K562 (cell line): ENCODE measurements at regions not wholly inside any gene's neighbourhood (a gene's known extent, or its start where the extent isn't known, plus 50 kb on each side); places are given as distances from the start of the nearest gene placed in this dataset.
"Not testable (repeated sequence)": the region's sequence is repeated elsewhere in the genome, so short reads cannot be mapped to it uniquely, and the experiment has no call there.

Experiments used
- ATAC-seq: fragments of 200-7000 bp; cut with Tn5 transposase; 3 replicates; pipeline ENCODE4 v1.9.1; 2020; ENCODE audit warnings: moderate library complexity
- BruUV-seq: library from RNA; stranded (reverse); fragments of 400-500 nt; replicated peaks from 2 replicates; lab custom pipeline; 2021; lab: Mats Ljungman, UMichigan
- CTCF ChIA-PET: fragments of 300-600 bp; formaldehyde crosslinking; extraction: SDS; loops from one replicate; lab custom pipeline; 2021; ENCODE audit warnings: low intra/inter-chr PET ratio; lab: Yijun Ruan, JAX
- POLR2A ChIA-PET: fragments of 300-600, 350-650 bp; sonication (Branson Sonifier 250); formaldehyde crosslinking; extraction: SDS; loops from one replicate; lab custom pipeline; 2021; ENCODE audit warnings: antibody characterized with exemption, inconsistent platforms; lab: Yijun Ruan, JAX
- DNase-seq, 4 experiments: peaks; one replicate each; pipeline versions ENCODE4 v3.0.0 to v3.0.0-alpha.2; 2011 to 2018; ENCODE audit warnings: low spot score in 3 of 4, mixed read lengths in 3 of 4; ENCODE audit errors: extremely low read depth in 1 of 4
- FAIRE-seq: peaks from 2 replicates; lab custom pipeline; 2011; peaks lifted over from hg19 to GRCh38; lab: Jason Lieb, UNC
- H2AFZ ChIP-seq: 2 replicates; pipeline ENCODE4 v1.6.0; 2011; ENCODE audit warnings: low read depth, low read length, control low read depth, inconsistent platforms
- H3K27ac ChIP-seq: fragments of 200-600 bp; 3 replicates; pipeline ENCODE4 v1.8.0; 2011; ENCODE audit warnings: low read depth, mild to moderate bottlenecking, control low read depth, inconsistent platforms, low read length, moderate library complexity, mixed read lengths; ENCODE audit errors: extremely low read depth
- H3K27me3 ChIP-seq, 2 experiments: fragments of 300-600 bp in 1 of 2; 2 replicates in 1 of 2; 3 replicates in 1 of 2; pipeline versions ENCODE4 v1.6.0 to v1.8.0; 2011; ENCODE audit warnings: inconsistent platforms in 2 of 2, low read length in 2 of 2, mild to moderate bottlenecking in 1 of 2, mixed read lengths in 1 of 2, moderate library complexity in 1 of 2; ENCODE audit not compliant: control insufficient read depth in 2 of 2, insufficient read depth in 2 of 2
- H3K36me3 ChIP-seq: fragments of 300-600 bp; 3 replicates; pipeline ENCODE4 v1.8.0; 2011; ENCODE audit warnings: mild to moderate bottlenecking, low read length, inconsistent platforms; ENCODE audit not compliant: control insufficient read depth, insufficient read depth
- H3K4me1 ChIP-seq, 2 experiments: fragments of 200-600 bp in 1 of 2; replicated peaks in 1 of 2; 2 replicates in 1 of 2; 3 replicates in 1 of 2; pipeline versions ENCODE4 v1.5.1 to v1.8.0; 2011; ENCODE audit warnings: inconsistent platforms in 2 of 2, low read length in 2 of 2, mild to moderate bottlenecking in 1 of 2, mixed read lengths in 1 of 2, moderate library complexity in 1 of 2; ENCODE audit not compliant: control insufficient read depth in 2 of 2, insufficient read depth in 2 of 2
- H3K4me2 ChIP-seq: 2 replicates; pipeline ENCODE4 v1.6.1; 2011; ENCODE audit warnings: low read length, control low read depth, inconsistent platforms, mixed read lengths; ENCODE audit not compliant: insufficient read depth
- H3K4me3 ChIP-seq: fragments of 200-600 bp; sonication (generic), shearing (Covaris generic); 2 replicates; pipeline ENCODE4 v1.5.1; 2016; ENCODE audit warnings: control low read depth, inconsistent platforms
- H3K79me2 ChIP-seq: fragments of 200-600 bp; 3 replicates; pipeline ENCODE4 v1.8.0; 2011; ENCODE audit warnings: low read length, inconsistent platforms; ENCODE audit not compliant: control insufficient read depth, insufficient read depth
- H3K9ac ChIP-seq, 2 experiments: 2 replicates each; pipeline versions ENCODE4 v1.6.0 to v1.6.1; 2011; ENCODE audit warnings: low read depth in 2 of 2, low read length in 2 of 2, control low read depth in 1 of 2, inconsistent platforms in 1 of 2, mild to moderate bottlenecking in 1 of 2, mixed read lengths in 1 of 2; ENCODE audit not compliant: insufficient read depth in 1 of 2
- H3K9me1 ChIP-seq: one replicate; pipeline ENCODE4 v1.6.0; 2011; ENCODE audit warnings: inconsistent platforms, mild to moderate bottlenecking, low read length, moderate library complexity; ENCODE audit not compliant: control insufficient read depth, insufficient read depth
- H3K9me3 ChIP-seq: replicated peaks from 2 replicates; pipeline ENCODE4 v1.5.1; 2011; ENCODE audit warnings: low read depth, low read length, inconsistent platforms; ENCODE audit not compliant: control insufficient read depth, insufficient read depth
- H4K20me1 ChIP-seq: replicated peaks from 2 replicates; pipeline ENCODE4 v1.6.1; 2011; ENCODE audit warnings: low read length, inconsistent platforms, mixed read lengths; ENCODE audit not compliant: control insufficient read depth, insufficient read depth
- CTBP1 ChIP-seq: fragments of 450-650 bp; IDR thresholded peaks from 2 replicates; pipeline ENCODE4 v1.6.1; 2016; ENCODE audit warnings: borderline replicate concordance
- FOSL1 ChIP-seq: fragments of 200-800 bp; sonication (Bioruptor generic); conservative IDR thresholded peaks from 2 replicates; pipeline ENCODE4 v1.6.1; 2016; ENCODE audit warnings: missing genetic modification characterization, missing compliant biosample characterization
- KLF1 ChIP-seq: fragments of 450-650 bp; IDR thresholded peaks from 2 replicates; pipeline ENCODE4 v1.6.1; 2016; ENCODE audit warnings: missing genetic modification characterization, missing compliant biosample characterization
- L3MBTL2 ChIP-seq: fragments of 450-650 bp; IDR thresholded peaks from 2 replicates; pipeline ENCODE4 v1.6.1; 2016; ENCODE audit warnings: mild to moderate bottlenecking, moderate library complexity
- MXD1 ChIP-seq: fragments of 250-450 bp; sonication (Bioruptor Pico); IDR thresholded peaks from 2 replicates; pipeline ENCODE4 v1.8.0; 2021; ENCODE audit warnings: borderline replicate concordance, mild to moderate bottlenecking, moderate library complexity; ENCODE audit not compliant: poor library complexity, severe bottlenecking
- SRSF3 ChIP-seq: fragments of 200-400 bp; formaldehyde crosslinking; IDR thresholded peaks from 2 replicates; pipeline ENCODE4 v1.6.1; 2016; ENCODE audit warnings: mild to moderate bottlenecking, low read length, moderate library complexity; ENCODE audit not compliant: insufficient read depth
- ZBTB11 ChIP-seq, 3 experiments: fragments of 200-800 bp in 1 of 3; fragments of 250-450 bp in 1 of 3; fragments of 450-650 bp in 1 of 3; sonication (Bioruptor Pico) in 1 of 3; sonication (Bioruptor generic) in 1 of 3; formaldehyde crosslinking in 1 of 3; IDR thresholded peaks; 2 replicates each; pipeline versions ENCODE4 v1.6.1 to v1.8.0; 2016 to 2022; ENCODE audit warnings: mild to moderate bottlenecking in 2 of 3, missing genetic modification characterization in 2 of 3, missing compliant biosample characterization in 1 of 3, moderate library complexity in 1 of 3
- ZFP36 ChIP-seq: fragments of 150-350 bp; IDR thresholded peaks from 2 replicates; pipeline ENCODE4 v1.6.1; 2018; ENCODE audit warnings: low read length, low read depth; ENCODE audit not compliant: partially characterized antibody
- ZNF24 ChIP-seq: fragments of 450-650 bp; IDR thresholded peaks from 2 replicates; pipeline ENCODE4 v1.6.1; 2016
- WGBS: fragments of 100-300 bp; shearing (Covaris generic); methylation state at CpG from one replicate; pipeline ENCODE4 v1.1.6; 2016; ENCODE audit warnings: low coverage, mixed read lengths; ENCODE audit not compliant: insufficient coverage; ENCODE audit errors: missing lambda C conversion rate; 5-methylcytosine and 5-hydroxymethylcytosine counted together
- in situ Hi-C: fragments of 300-500 bp; cut with MboI; formaldehyde crosslinking; loops from 4 replicates; pipeline ENCODE4 v1.15.0; 2018; ENCODE audit warnings: inconsistent platforms, mixed read lengths
- intact Hi-C: fragments of 100-400 bp; cut with micrococcal nuclease; formaldehyde crosslinking; loops from 2 replicates; pipeline ENCODE4 v1.14.2; 2022

DNA sequence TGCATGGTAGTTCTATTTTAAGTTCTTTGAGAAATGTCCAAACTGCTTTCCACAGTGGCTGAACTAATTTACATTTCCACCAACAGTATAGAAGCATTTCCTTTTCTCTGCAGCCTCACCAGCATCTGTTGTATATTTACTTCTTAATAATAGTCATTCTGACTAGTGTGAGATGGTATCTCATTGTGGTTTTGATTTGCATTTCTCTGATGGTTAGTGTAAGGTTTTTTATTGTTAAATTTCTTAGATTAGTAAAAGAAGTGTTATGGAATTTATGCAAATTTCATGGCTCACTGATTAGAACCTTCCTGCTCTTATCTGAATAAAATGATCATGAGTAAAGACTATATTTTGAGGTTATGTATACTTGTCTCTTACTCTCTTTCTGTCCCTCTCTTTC is 134.8 kb upstream of the ENPEP start:
- POLR2A ChIA-PET, H3K27ac ChIP-seq, in situ Hi-C loops, FAIRE-seq, H3K79me2 ChIP-seq, BruUV-seq, H3K9ac ChIP-seq, H3K9me3 ChIP-seq, H3K4me2 ChIP-seq, H3K4me1 ChIP-seq, H2AFZ ChIP-seq, CTCF ChIA-PET, ATAC-seq, H3K27me3 ChIP-seq, H4K20me1 ChIP-seq, DNase-seq, H3K36me3 ChIP-seq, H3K4me3 ChIP-seq, H3K9me1 ChIP-seq: not testable (repeated sequence)
- intact Hi-C loops = loop anchor here (10.0 kb wide), 1 partner anchor 336 kb away; no protein-coding TSS in a partner anchor

- Histone ChIP-seq H3K27ac (no peak overlapping the region), H3K9me3 (no peaks in the 10 kb centered on the region), H3K79me2 (no peaks in the 10 kb centered on the region), H3K4me1 (no peaks in the 10 kb centered on the region), H3K9me1 (no peaks in the 10 kb centered on the region), H3K27me3 (no peaks in the 10 kb centered on the region), H3K4me3 (no peak overlapping the region), H3K36me3 (no peaks in the 10 kb centered on the region), H4K20me1 (no peaks in the 10 kb centered on the region), H2AFZ (no peak overlapping the region), H3K4me2 (no peak overlapping the region), H3K9ac (no peak overlapping the region)
- ChIA-PET POLR2A (interaction anchor here (0.5 kb wide), 1 partner anchor 621 kb away, joined by 3 read pairs; no protein-coding TSS in a partner anchor), CTCF (no interaction called here)
- TF ChIP-seq MXD1 (CRISPR knock-in tag) = no peak
- no peak for TF ChIP-seq L3MBTL2
- no peak for TF ChIP-seq ZBTB11 (CRISPR knock-in tag; IDR thresholded peaks at IDR 0.05)
- no peak for TF ChIP-seq CTBP1
- no peak for TF ChIP-seq KLF1 (tag)
- 0 out of 2 replicates have a peak, but pooled peaks have one; percentile 19 for TF ChIP-seq FOSL1 (tag)
- TF ChIP-seq SRSF3 = no peak
- no peak for TF ChIP-seq ZNF24
- TF ChIP-seq ZFP36 = peak; percentile 18
- 0% methylated on average over 5 of the region's 5 CpGs for WGBS
- in situ Hi-C loops (no loop called here), intact Hi-C loops (no loop called here)
- no peak for DNase-seq
- no peak for FAIRE-seq
- ATAC-seq = no peak
- BruUV-seq = no TSS peak
These were observed 137.0 kb upstream of the ELOVL6 start for GRCh38 chr4:110335399-110335798.
